ENCODE measurements at regions not wholly inside any gene's neighbourhood (a gene's known extent, or its start where the extent isn't known, plus 50 kb on each side); places are given as distances from the start of the nearest gene placed in this dataset.

GRCh38 chr4:181964731-181965130 is 278.5 kb upstream of the TENM3 start:
- Histone ChIP-seq H3K27ac (ENCODE audit: insufficient read depth, low read length) (no peak overlapping the region), H3K18ac (ENCODE audit: low read depth, low read length) (no peak overlapping the region; the same call in 1 of the 2 replicates), H2BK120ac (ENCODE audit: low read depth, low read length) (peak overlapping the region; percentile 41; the same call in 1 of the 2 replicates), H4K91ac (ENCODE audit: insufficient read depth, low read depth, low read length) (no peak overlapping the region), H3K4me2 (ENCODE audit: low read depth, low read length) (no peak overlapping the region), H4K5ac (ENCODE audit: low read depth, low read length) (no peak overlapping the region), H3K9me1 (ENCODE audit: insufficient read depth, low read length) (peaks cover 7% of the 10 kb centered on the region), H3K14ac (replicated peaks; ENCODE audit: low read depth, low read length) (no peak overlapping the region), H3K9me3 (ENCODE audit: control insufficient read depth, insufficient read depth, low read length) (no peaks in the 10 kb centered on the region), H2BK5ac (ENCODE audit: low read depth, low read length, poor library complexity, severe bottlenecking) (no peak overlapping the region), H2AK5ac (ENCODE audit: low read depth, low read length) (no peak overlapping the region), H4K8ac (ENCODE audit: low read depth in 2 of 2, low read length in 2 of 2) (no peak overlapping the region; a peak in 1 of 4 replicates), H3K4me1 (ENCODE audit: control insufficient read depth, insufficient read depth, low read length) (peaks cover 11% of the 10 kb centered on the region), H3K56ac (ENCODE audit: extremely low read depth, insufficient read depth, low read length) (no peak overlapping the region), H3K4me3 (ENCODE audit: insufficient read depth, low read depth, low read length) (no peak overlapping the region), H2BK15ac (ENCODE audit: low read depth, low read length) (no peak overlapping the region; the same call in 2 of the 3 replicates), H3K36me3 (ENCODE audit: control insufficient read depth, insufficient read depth, low read length) (no peaks in the 10 kb centered on the region), H2AK9ac (replicated peaks; ENCODE audit: low read depth, low read length, poor library complexity) (no peak overlapping the region), H2BK20ac (ENCODE audit: low read depth, low read length) (no peak overlapping the region), H4K20me1 (ENCODE audit: insufficient read depth, low read length) (no peaks in the 10 kb centered on the region), H3K23ac (ENCODE audit: low read depth, low read length) (no peak overlapping the region), H2AFZ (replicated peaks; ENCODE audit: low read length, poor library complexity) (no peak overlapping the region), H3K27me3 (ENCODE audit: control insufficient read depth, insufficient read depth, low read length) (no peaks in the 10 kb centered on the region), H3K4ac (ENCODE audit: low read depth, low read length) (no peak overlapping the region), H3K9ac (ENCODE audit: low read depth, low read length) (no peak overlapping the region), H3K79me1 (ENCODE audit: low read depth in 1 of 2, low read length in 2 of 2) (no peaks in the 10 kb centered on the region)
- DNase-seq, result no peak
- in situ Hi-C loops (cut with MboI; ENCODE audit: low sequenced_read_pairs) (no loop called here), dilution Hi-C loops (cut with HindIII; ENCODE audit: low sequenced_read_pairs, unreplicated experiment) (no loop called here), intact Hi-C loops (cut with micrococcal nuclease) (no loop called here)
- no peak for TF ChIP-seq NFE2L2 (IDR thresholded peaks at IDR 0.05; ENCODE audit: low read depth, low read length)
- TF ChIP-seq POLR2A (IDR thresholded peaks at IDR 0.05; ENCODE audit: low read depth, low read length), result no peak
- TF ChIP-seq RAD21 (IDR thresholded peaks at IDR 0.05; ENCODE audit: low read length), result no peak
- TF ChIP-seq, protein P1, sequence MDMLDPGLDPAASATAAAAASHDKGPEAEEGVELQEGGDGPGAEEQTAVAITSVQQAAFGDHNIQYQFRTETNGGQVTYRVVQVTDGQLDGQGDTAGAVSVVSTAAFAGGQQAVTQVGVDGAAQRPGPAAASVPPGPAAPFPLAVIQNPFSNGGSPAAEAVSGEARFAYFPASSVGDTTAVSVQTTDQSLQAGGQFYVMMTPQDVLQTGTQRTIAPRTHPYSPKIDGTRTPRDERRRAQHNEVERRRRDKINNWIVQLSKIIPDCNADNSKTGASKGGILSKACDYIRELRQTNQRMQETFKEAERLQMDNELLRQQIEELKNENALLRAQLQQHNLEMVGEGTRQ (IDR thresholded peaks at IDR 0.05; ENCODE audit: low read depth, low read length), result no peak
- TF ChIP-seq SMC3 (IDR thresholded peaks at IDR 0.05; ENCODE audit: low read depth, low read length), result no peak
- no peak for TF ChIP-seq CHD1 (IDR thresholded peaks at IDR 0.05; ENCODE audit: low read depth, low read length)
- no peak for TF ChIP-seq MAZ (IDR thresholded peaks at IDR 0.05; ENCODE audit: borderline replicate concordance, low read depth, low read length)
- no peak for TF ChIP-seq MXI1 (IDR thresholded peaks at IDR 0.05; ENCODE audit: borderline replicate concordance, low read depth, low read length)
- TF ChIP-seq RCOR1 (IDR thresholded peaks at IDR 0.05; ENCODE audit: insufficient replicate concordance, low read length), result no peak
- TF ChIP-seq MAFK (IDR thresholded peaks at IDR 0.05; ENCODE audit: low read depth, low read length), result no peak
- TF ChIP-seq BHLHE40 (IDR thresholded peaks at IDR 0.05; ENCODE audit: low read depth, low read length), result no peak
- TF ChIP-seq RFX5 (IDR thresholded peaks at IDR 0.05; ENCODE audit: low read depth, low read length), result no peak
- ATAC-seq (ENCODE audit: low read depth), result no peak
- BruUV-seq (replicated peaks), result no TSS peak
- ChIA-PET POLR2A (ENCODE audit: unreplicated experiment) (no interaction called here), CTCF (no interaction called here)
- WGBS, 2 experiments (ENCODE audit: extremely low coverage in 2 of 2, insufficient read length in 1 of 2), result no CpG with 5 or more reads among the region's 8 CpGs

All from IMR-90 (cell line).